Hepatic stellate cell (primary cell): ENCODE measurements at regions not wholly inside any gene's neighbourhood (a gene's known extent, or its start where the extent isn't known, plus 50 kb on each side); places are given as distances from the start of the nearest gene placed in this dataset.
"Not testable (repeated sequence)": the region's sequence is repeated elsewhere in the genome, so short reads cannot be mapped to it uniquely, and the experiment has no call there.

Source experiments
- DNase-seq: peaks from one replicate; pipeline ENCODE4 v3.0.0; 2011; ENCODE audit warnings: low spot score

DNA sequence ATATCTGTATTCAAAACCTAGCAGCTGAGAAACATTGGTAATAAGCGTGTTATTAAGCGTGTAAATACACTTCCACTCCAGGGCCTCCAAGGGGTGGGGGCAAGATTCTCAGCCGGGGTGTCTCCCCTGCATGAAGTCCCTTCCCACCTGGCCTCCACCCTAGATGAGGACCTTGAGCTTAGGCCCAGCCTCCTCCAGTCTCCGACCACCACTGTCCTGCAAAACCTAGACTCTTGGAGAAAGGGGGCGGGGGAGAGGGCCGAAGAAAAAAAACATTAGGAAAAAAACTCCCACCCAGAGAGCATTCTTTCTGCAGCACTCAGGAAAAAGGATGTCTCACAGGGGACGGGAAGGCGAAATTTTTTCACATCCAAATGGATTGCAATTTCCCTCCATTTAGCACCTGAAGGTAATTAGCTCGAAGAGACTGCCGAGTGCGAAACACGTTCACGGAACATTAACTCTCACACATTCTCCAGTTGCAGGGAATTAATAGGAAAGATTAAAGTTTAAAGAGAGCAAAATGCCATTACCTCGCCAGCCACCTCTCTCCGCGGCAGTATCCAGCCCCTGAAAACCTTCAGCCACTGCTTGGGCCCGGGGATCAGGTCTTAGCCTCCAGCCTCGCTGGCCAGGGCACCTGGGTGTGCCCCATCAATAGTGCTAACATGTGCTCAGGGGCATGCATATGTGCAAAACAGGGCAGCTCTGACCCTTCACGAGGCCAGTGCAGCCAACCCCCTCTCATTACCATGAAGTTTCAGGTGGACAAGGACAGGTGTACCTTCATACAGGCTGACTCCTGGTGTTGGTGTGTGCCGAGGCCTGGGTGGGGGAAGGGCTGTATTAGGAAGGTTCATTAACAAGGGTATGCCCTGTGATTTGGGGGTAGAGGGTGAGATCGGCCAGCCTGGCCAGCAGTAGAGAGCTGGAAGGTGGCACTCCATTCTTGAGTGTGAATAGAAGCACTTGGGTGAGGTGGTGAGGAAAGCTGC lies 77.2 kb downstream of the HIF1AN start:
- DNase-seq = no peak

DNA sequence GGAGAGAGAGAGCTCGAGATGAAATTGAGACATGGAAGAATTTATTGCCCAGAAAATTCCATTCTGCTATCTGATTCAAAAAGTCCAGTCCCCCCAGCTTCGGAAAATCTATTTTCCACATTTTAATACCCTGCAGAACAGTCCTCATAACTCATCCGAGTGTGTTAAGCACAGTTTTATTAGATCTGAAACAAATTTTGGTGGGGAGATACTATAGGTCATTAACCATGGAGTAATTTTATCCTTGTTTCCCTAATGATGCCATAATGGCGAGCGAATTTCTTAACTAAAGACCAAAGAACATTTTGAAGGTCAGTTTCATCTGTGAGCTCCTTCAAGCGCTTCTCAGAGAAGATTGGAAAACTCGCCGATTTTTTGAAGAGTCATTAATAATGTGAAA lies 78.1 kb downstream of the HIF1AN start:
- no peak for DNase-seq

GRCh38 chr10:100614429-100615095 lies 78.8 kb downstream of the HIF1AN start:
- no peak for DNase-seq

DNA sequence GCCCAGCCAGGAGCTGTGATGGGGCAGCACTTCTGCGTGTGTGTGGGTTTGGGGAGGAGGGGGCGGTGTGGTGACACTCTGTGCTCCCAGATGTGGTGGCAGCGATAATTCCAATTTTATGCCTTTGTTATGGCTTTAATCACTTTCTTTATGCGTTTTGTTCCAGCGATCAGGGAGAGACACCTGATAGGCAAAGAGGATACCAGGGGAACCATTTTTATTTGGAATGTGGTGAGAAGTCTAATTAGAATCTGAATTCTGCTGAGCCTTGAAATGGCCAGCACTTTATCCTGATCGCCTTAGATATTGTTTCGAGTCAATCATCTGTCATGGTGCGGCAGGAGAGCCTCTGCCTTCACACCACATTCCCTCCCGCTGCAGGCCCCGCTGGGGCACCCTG lies 79.5 kb downstream of the HIF1AN start:
- no peak for DNase-seq

DNA sequence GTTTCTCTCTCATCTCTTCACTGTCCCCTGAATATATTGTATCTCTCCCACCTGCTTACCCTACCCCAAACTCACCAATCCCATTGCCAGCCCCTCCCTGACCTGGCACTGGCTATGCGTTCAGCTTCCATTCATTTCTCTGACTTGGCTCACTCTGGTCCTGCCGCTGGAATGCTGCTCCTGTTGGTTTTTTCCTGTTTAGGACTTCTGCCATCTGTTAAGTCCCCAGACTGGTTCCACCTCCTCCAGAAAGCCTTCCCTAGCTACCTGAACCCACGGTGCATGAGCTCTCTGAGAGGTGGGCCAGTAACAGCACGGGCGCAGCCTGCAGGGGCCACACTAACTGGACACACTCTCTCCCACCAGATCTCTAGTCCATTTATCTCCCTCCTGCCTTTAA lies 80.2 kb downstream of the HIF1AN start:
- no peak for DNase-seq

GRCh38 chr10:100618091-100618615 lies 82.4 kb downstream of the HIF1AN start:
- no peak for DNase-seq

DNA sequence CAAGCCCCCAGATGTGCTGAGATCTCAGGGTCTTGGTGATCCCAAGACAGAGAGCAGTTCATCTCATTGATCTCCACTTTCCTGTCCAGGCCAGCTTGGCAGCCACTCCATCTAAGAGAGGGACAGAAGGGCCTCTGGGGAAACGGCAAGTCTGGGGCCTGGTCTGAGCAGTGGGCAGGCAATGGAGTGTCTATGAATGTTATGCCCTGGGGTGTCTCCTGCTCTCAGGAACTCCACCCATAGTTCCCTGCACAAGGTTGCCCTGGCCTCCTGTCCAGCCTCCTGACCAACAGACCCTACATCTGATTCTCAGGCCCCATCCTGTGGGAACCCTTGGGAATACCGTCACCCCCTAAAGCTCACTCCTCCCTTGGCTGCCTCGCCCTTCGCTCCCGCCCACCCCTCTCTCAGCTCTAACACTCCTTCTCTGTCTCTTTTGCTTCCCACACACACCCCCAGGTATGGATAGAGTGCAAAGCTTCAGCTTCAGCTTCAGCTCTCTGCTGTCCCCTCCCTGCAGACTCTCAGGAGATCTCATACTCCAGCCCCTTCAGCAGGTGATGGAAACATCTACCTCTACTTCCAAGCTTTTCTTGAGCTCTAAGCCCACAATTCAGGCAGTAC lies 83.0 kb downstream of the HIF1AN start:
- no peak for DNase-seq

DNA sequence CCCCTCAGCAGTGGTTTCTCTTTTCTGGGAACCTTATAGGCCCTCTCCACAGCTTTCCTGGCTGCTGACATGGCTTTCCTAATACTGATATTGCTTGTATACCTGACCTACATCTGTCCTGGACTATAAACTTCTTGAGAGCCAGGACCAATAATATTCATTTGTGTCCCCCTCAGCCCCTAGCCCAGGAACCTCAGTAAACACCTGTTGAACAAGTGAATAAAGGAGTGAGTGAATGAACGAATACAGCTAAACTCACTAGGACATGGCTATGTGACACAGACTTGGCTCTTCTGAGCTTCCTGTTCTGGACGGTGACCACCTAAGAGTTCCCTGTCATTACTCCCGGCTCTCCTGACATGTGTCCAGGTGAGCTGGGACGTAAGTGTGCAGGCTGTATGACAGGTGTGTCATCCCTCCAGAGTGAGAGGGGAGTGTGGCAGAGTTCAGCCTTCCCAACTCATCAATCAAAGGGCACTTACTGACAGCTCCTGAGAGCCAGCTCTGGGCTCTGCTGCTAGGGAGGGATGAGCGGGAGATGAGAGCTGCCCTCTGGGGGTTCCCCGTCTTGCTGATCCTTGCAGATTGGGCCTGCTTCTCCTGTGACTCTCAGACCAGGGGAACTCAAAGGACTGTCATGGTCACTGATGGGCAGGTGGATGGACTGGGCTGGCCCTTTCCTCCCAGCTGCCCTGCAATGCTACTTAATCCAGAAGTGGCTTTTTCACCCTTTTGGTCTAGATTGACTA lies 84.5 kb downstream of the HIF1AN start:
- no peak for DNase-seq

DNA sequence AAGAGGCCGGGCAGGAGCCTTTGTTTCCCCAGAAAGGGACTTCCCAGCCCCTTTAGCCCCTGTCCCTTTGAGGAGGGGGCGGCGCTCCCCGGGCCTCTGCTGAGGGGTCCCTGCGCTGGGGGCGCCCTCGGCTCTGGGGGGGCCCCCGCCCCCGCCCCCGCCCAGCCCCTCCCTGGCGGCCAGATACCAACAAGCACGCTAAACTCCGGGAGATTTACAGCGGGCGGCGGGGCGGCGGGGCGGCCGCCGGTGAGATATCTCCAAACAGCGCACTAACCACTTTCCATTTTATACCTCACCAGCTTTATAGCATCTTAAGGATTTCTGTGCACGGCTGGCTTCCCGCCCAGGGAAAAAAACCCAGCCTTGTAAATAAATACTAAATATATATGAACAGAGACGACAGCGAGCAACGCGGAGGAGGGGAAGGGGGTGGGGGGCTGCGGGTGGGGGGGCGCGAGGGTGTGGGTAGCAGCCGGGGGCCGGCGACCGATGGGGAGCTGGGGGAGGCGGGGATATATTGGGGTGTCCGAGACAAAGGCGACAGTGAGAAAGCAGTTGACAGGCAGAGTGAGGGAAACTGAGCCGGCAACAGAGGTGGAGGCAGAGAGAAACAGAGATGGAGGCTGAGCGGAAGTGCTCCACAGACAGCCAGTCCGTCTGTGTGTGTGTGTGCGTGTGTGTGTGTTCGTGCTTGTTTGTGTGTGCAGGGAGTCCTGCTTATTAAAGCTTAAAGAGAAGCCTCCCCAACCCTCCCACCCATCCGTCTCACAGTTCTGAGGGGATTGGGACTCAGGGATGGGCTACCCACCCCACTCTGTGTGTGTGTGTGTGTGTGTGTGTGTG lies 85.8 kb downstream of the HIF1AN start:
- DNase-seq = no peak

- DNase-seq = no peak
Measured at GRCh38 chr10:100622946-100623345, 87.2 kb downstream of the HIF1AN start.

DNA sequence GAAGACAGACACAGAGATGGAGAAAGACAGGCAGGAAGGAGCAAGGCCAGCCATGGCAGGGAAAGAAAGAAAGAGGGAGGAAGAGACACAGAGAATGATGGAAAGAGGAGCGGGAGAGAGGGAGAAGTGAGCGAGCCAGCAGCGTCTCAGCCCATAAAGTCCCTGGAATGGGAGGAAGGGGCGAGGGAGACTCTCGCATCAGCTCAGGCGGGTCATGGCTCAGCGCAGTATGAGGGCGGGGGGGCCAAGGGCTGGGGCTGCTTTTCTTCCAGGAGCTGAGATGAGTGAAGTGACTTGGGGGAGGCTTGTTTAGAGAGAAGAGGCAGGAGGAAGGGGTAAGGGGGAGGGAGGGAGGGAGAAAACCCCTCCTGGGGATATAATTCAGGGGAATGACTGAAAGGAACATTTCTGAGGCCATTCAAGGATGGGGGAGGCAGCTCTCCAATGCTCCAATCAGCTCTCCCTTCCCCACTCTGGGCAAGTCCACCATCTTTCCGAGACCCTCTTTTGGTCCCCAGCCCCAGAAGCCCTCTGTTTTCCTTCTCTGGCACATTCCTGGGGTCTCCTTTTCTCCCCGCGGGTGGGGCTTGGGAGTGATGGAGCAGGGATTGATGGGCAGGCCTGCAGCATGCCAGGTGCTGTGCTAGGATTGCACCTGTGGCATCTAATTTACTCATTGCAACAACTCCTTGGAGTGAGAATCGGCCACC lies 87.9 kb downstream of the HIF1AN start:
- DNase-seq = no peak

DNA sequence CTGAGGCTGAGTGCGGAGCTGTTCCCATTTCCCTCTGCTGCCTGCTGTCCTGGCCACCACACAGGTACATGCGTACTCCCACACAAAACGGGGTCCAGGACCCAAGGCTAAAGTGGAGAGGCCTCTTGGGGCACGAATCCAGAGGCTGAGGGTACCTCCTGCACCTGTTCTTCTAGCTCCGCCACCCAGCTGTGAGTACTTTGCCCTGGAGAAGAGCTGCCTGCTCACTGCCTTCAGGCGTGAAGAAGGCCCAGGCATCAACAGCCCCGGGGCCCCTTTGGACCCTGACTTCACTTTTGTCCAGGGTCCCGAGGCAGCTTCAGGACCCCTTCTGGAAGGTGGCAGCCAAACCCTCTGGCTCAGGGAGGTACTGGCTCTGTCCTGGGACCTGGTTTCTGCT lies 88.6 kb downstream of the HIF1AN start:
- no peak for DNase-seq

GRCh38 chr10:100625816-100626215 lies 90.1 kb downstream of the HIF1AN start:
- DNase-seq = no peak

DNA sequence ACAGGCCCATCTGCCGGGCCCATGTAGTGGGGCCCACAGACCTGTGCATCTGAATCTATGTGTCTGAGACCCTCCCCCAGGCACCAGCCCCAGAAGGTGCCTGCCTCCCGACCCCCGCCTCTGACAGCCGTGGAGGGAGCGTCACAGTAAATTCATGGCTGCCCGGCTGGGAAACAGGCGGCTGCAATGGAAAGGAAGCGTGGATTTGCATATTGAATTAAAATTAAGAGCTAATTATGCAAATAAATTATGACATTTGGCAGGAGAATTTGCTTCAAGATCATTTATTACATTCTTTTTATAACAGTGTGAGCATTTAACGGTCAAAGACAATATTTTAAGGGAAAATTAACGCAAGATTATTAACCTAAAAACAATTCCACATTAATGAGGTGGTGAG lies 92.3 kb downstream of the HIF1AN start:
- no peak for DNase-seq

- DNase-seq = no peak
Measured at GRCh38 chr10:100631192-100631591, 95.4 kb downstream of the HIF1AN start.

DNA sequence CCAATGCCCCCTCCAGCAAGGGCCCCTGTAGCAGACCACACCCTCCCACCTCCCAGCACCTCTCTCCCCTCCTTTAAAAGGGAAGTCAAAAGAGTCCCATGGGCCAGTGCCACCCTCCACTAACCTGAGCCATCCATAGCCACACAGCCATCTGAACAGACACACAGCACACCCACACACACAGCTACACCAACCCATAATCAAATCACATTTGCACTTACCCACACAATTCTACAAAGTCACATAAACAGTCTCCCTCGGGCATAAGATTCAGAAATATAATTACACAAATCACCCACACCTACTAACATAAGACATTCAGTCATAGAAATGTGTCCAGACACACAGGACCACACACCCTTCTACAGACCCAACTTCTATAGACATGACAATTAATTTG lies 96.3 kb downstream of the HIF1AN start:
- DNase-seq = no peak

- DNase-seq = no peak
Measured at GRCh38 chr10:100634034-100634433, 98.3 kb downstream of the HIF1AN start.

DNA sequence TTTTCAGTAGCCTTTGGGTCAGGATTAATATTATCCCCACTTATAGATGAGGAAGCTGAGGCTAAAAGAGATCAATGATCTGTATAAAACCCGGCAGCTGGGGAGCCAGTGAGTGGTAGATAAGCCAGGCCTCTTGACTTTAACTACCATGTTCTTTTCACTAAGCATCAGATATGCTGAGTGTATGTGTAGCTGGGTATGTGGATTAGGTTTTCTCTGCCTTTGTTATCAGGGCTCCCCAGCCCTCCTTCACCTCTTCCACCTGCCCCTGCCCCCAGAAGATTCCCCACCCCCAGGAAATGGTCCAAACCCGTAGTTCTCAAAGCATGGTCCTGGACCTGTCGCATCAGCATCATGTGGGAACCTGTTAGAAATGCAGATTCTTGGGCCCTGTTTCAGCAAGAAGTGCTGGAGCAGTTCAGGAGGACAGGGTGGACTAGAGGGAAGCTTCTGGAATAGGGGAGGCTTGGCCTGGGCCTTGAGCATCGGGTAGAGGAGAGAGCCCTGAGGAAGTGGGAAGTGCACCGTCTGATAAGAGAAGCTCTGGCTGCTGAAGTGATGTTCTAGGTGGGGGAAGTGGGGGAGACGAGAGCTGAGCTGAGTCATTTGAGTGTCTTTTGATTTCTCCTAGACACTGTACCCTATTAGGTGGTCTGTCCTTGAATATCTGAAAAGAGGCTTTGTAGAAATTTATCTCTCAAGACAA lies 101.3 kb downstream of the HIF1AN start:
- no peak for DNase-seq

- no peak for DNase-seq
Measured at GRCh38 chr10:100637785-100638184, 102.0 kb downstream of the HIF1AN start.

DNA sequence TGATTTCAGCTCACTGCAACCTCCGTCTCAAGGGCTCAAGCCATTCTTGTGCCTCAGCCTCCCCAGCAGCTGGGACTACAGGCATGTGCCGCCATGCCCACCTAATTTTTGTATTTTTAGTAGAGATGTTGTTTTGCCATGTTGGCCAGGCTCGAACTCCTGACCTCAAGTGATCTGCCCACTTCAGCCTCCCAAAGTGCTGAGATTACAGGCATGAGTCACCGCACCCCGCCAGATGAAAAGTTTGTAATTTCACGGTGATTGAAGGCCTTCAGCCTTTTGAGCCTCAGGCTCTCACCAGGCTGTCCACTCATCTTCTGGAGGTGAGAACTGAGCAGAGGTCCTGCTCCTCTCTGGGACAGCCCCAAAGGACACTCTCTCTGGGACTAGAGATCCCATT lies 103.2 kb downstream of the HIF1AN start:
- not testable (repeated sequence) for DNase-seq
